DND-41 (cell line): ENCODE measurements at regions not wholly inside any gene's neighbourhood (a gene's known extent, or its start where the extent isn't known, plus 50 kb on each side); places are given as distances from the start of the nearest gene placed in this dataset.

ENCODE experiments used
- ATAC-seq: fragments of 200-7000 bp; cut with Tn5 transposase; 3 replicates; pipeline ENCODE4 v1.9.1; 2021; ENCODE audit warnings: low read depth; ENCODE audit not compliant: insufficient read depth
- DNase-seq: peaks from one replicate; pipeline ENCODE4 v3.0.0-alpha.2; 2020
- H2AFZ ChIP-seq: 2 replicates; pipeline ENCODE4 v1.6.0; 2012; ENCODE audit warnings: low read depth, low read length
- H3K27ac ChIP-seq: 2 replicates; pipeline ENCODE4 v1.5.1; 2012; ENCODE audit warnings: low read length, inconsistent platforms
- H3K27me3 ChIP-seq: fragments of 200-600 bp; sonication (generic); 2 replicates; pipeline ENCODE4 v1.6.0; 2012; ENCODE audit warnings: low read length, mild to moderate bottlenecking, inconsistent platforms; ENCODE audit not compliant: insufficient read depth, poor library complexity
- H3K36me3 ChIP-seq: 2 replicates; pipeline ENCODE4 v1.5.1; 2012; ENCODE audit warnings: low read length, inconsistent platforms; ENCODE audit not compliant: insufficient read depth
- H3K4me1 ChIP-seq: 2 replicates; pipeline ENCODE4 v1.5.1; 2012; ENCODE audit warnings: mild to moderate bottlenecking, low read length; ENCODE audit not compliant: insufficient read depth
- H3K4me2 ChIP-seq: 2 replicates; pipeline ENCODE4 v1.6.0; 2012; ENCODE audit warnings: mild to moderate bottlenecking, moderate library complexity, low read length, inconsistent platforms; ENCODE audit not compliant: insufficient read depth
- H3K4me3 ChIP-seq, 2 experiments: fragments of 200-600 bp in 1 of 2; shearing (Covaris generic) in 1 of 2; 2 replicates each; pipeline ENCODE4 v1.5.1; 2012 to 2016; ENCODE audit warnings: inconsistent platforms in 2 of 2, low read length in 2 of 2, mild to moderate bottlenecking in 2 of 2, low read depth in 1 of 2, moderate library complexity in 1 of 2
- H3K79me2 ChIP-seq: 2 replicates; pipeline ENCODE4 v1.6.0; 2012; ENCODE audit warnings: low read length, inconsistent platforms; ENCODE audit not compliant: insufficient read depth
- H3K9ac ChIP-seq: 2 replicates; pipeline ENCODE4 v1.6.0; 2012; ENCODE audit warnings: low read depth, mild to moderate bottlenecking, inconsistent platforms, low read length, moderate library complexity
- H3K9me3 ChIP-seq: 2 replicates; pipeline ENCODE4 v1.5.1; 2012; ENCODE audit warnings: low read length, moderate library complexity, mild to moderate bottlenecking, inconsistent platforms; ENCODE audit not compliant: insufficient read depth, severe bottlenecking
- H4K20me1 ChIP-seq: 2 replicates; pipeline ENCODE4 v1.6.0; 2012; ENCODE audit warnings: low read length; ENCODE audit not compliant: insufficient read depth
- CTCF ChIP-seq: IDR thresholded peaks from 2 replicates; pipeline ENCODE4 v1.5.1; 2012; ENCODE audit warnings: borderline replicate concordance, low read length, moderate library complexity, mild to moderate bottlenecking; ENCODE audit not compliant: poor library complexity, severe bottlenecking; ENCODE audit errors: extremely low read depth
- EZH2 ChIP-seq: IDR thresholded peaks from 3 replicates; pipeline ENCODE4 v1.6.1; 2012; ENCODE audit warnings: borderline replicate concordance, low read depth, mild to moderate bottlenecking, moderate library complexity, low read length, inconsistent platforms; ENCODE audit not compliant: severe bottlenecking

- TF ChIP-seq CTCF (no peak), EZH2 (no peak)
- H3K79me2 ChIP-seq = no peaks in the 10 kb centered on the region
- H3K4me2 ChIP-seq = no peak overlapping the region
- no peaks in the 10 kb centered on the region for H3K36me3 ChIP-seq
- no peak overlapping the region for H3K4me3 ChIP-seq
- no peaks in the 10 kb centered on the region for H3K27me3 ChIP-seq
- no peak overlapping the region for H2AFZ ChIP-seq
- H3K27ac ChIP-seq = no peak overlapping the region
- H3K9me3 ChIP-seq = no peaks in the 10 kb centered on the region
- H4K20me1 ChIP-seq = no peaks in the 10 kb centered on the region
- no peak overlapping the region for H3K9ac ChIP-seq
- DNase-seq (no peak), ATAC-seq (no peak)
- H3K4me1 ChIP-seq = no peaks in the 10 kb centered on the region
Observed at GRCh38 chr2:163401481-163401880, 334.3 kb downstream of the FIGN start.

DNA sequence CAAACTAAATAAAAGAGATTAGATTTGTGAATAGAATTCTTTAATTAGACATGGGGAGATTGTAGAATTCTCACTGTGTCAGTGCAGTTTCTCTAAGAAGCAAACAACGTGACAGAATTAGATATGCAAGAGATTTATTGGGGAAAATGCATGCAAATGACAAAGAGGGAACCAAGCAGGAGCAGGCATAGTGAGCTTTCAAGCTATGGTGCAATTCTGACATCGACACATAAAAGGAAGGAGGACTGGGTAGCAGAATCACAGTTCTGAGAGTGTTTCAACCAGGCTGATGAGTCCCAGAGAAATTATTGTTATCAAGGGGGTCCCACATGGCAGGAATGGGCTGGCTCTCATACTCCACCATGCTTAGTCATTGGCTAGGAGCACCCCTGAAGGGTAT, 338.4 kb downstream of the FIGN start:
- H3K4me3 ChIP-seq = no peak overlapping the region
- no peak overlapping the region for H3K9ac ChIP-seq
- H3K27me3 ChIP-seq = no peaks in the 10 kb centered on the region
- H3K27ac ChIP-seq = no peak overlapping the region
- H3K36me3 ChIP-seq = no peaks in the 10 kb centered on the region
- no peak overlapping the region for H2AFZ ChIP-seq
- H3K9me3 ChIP-seq = no peaks in the 10 kb centered on the region
- TF ChIP-seq CTCF (no peak), EZH2 (no peak)
- H3K79me2 ChIP-seq = no peaks in the 10 kb centered on the region
- DNase-seq = no peak
- no peak overlapping the region for H3K4me2 ChIP-seq
- no peaks in the 10 kb centered on the region for H4K20me1 ChIP-seq
- no peaks in the 10 kb centered on the region for H3K4me1 ChIP-seq
- no peak for ATAC-seq

- TF ChIP-seq CTCF = no peak
- TF ChIP-seq EZH2 = no peak
- Histone ChIP-seq H3K79me2 (no peaks in the 10 kb centered on the region), H3K4me1 (no peaks in the 10 kb centered on the region), H3K4me3 (no peak overlapping the region), H4K20me1 (no peaks in the 10 kb centered on the region), H3K9me3 (no peaks in the 10 kb centered on the region), H3K36me3 (no peaks in the 10 kb centered on the region), H3K27me3 (no peaks in the 10 kb centered on the region), H2AFZ (no peak overlapping the region), H3K9ac (no peak overlapping the region), H3K4me2 (no peak overlapping the region), H3K27ac (no peak overlapping the region)
- ATAC-seq = no peak
- no peak for DNase-seq
Observed at GRCh38 chr2:163395602-163396001, 340.2 kb downstream of the FIGN start.

DNA sequence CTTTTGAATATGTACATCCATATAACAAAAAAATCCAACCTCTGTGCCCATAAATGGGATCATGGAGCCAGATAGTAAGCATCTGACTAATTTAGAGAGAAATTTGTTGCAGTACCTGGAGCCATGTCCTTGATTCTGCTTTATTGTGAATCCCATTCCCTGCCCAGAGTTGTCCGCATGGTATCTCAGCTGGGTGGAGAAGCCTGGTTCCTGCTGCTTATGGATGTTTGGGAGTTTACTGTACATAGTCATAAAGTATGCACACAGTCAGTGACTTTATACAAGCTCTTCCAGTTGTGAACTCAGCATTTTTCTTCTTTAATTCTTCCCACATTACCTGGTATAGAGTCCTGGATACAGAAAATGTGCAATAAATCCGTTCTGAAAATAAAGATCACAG, 346.0 kb downstream of the FIGN start:
- Histone ChIP-seq H3K79me2 (no peaks in the 10 kb centered on the region), H3K4me1 (no peaks in the 10 kb centered on the region), H3K9me3 (no peaks in the 10 kb centered on the region), H3K4me2 (no peak overlapping the region), H3K27me3 (no peaks in the 10 kb centered on the region), H2AFZ (no peak overlapping the region), H3K27ac (no peak overlapping the region), H3K9ac (no peak overlapping the region), H4K20me1 (no peaks in the 10 kb centered on the region), H3K4me3 (no peak overlapping the region), H3K36me3 (no peaks in the 10 kb centered on the region)
- TF ChIP-seq EZH2 = no peak
- TF ChIP-seq CTCF = no peak
- DNase-seq (no peak), ATAC-seq (no peak)
